Stimulated activated memory B cell treated with anti-CD40 and anti-IgM and Interleukin-4, amounts not matched to agents 10 μg/mL and 1 μg/mL and 100 μg/mL, for 72 hours (primary cell): ENCODE measurements at regions not wholly inside any gene's neighbourhood (a gene's known extent, or its start where the extent isn't known, plus 50 kb on each side); places are given as distances from the start of the nearest gene placed in this dataset.

Experiments
- ATAC-seq: fragments of 150-1000 bp; cut with Tn5 transposase; 2 replicates; pipeline ENCODE4 v1.10.0; 2021
- H3K27ac Mint-ChIP-seq: one replicate; pipeline ENCODE4 v1.8.0; 2022; ENCODE audit warnings: mild to moderate bottlenecking, mixed read lengths
- H3K27me3 Mint-ChIP-seq: one replicate; pipeline ENCODE4 v1.8.0; 2022; ENCODE audit warnings: mixed read lengths
- H3K36me3 Mint-ChIP-seq: one replicate; pipeline ENCODE4 v1.8.0; 2022; ENCODE audit warnings: mixed read lengths
- H3K4me1 Mint-ChIP-seq: one replicate; pipeline ENCODE4 v1.8.0; 2022; ENCODE audit warnings: mixed read lengths
- H3K4me3 Mint-ChIP-seq: one replicate; pipeline ENCODE4 v1.8.0; 2022; ENCODE audit warnings: mild to moderate bottlenecking, moderate library complexity, mixed read lengths
- H3K9me3 Mint-ChIP-seq: one replicate; pipeline ENCODE4 v1.8.0; 2022; ENCODE audit warnings: mixed read lengths

- Mint-ChIP-seq H3K36me3 (no peaks in the 10 kb centered on the region), H3K9me3 (no peaks in the 10 kb centered on the region), H3K27ac (no peak overlapping the region), H3K4me1 (peaks cover 14% of the 10 kb centered on the region), H3K27me3 (peaks cover 97% of the 10 kb centered on the region), H3K4me3 (no peak overlapping the region)
- no peak for ATAC-seq
These were observed 70.8 kb upstream of the UNC5A start for GRCh38 chr5:176739461-176740051.

GRCh38 chr5:176740131-176740701 is 70.1 kb upstream of the UNC5A start:
- peaks cover 92% of the 10 kb centered on the region for H3K27me3 Mint-ChIP-seq
- ATAC-seq: no peak

GRCh38 chr5:176740702-176741496 is 69.5 kb upstream of the UNC5A start:
- Mint-ChIP-seq H3K4me1 (peaks cover 21% of the 10 kb centered on the region), H3K36me3 (no peaks in the 10 kb centered on the region), H3K27ac (no peak overlapping the region), H3K4me3 (no peak overlapping the region), H3K9me3 (no peaks in the 10 kb centered on the region), H3K27me3 (peaks cover 92% of the 10 kb centered on the region)
- no peak for ATAC-seq

More at GRCh38 chr5:176740131-176740701, 70.1 kb upstream of the UNC5A start:
- H3K4me3 Mint-ChIP-seq: no peak overlapping the region
- H3K27ac Mint-ChIP-seq: no peak overlapping the region
- H3K36me3 Mint-ChIP-seq: no peaks in the 10 kb centered on the region
- H3K4me1 Mint-ChIP-seq: peaks cover 14% of the 10 kb centered on the region
- H3K9me3 Mint-ChIP-seq: no peaks in the 10 kb centered on the region

- Mint-ChIP-seq H3K27ac (no peak overlapping the region), H3K27me3 (peaks cover 90% of the 10 kb centered on the region), H3K4me1 (peaks cover 26% of the 10 kb centered on the region), H3K9me3 (no peaks in the 10 kb centered on the region), H3K4me3 (no peak overlapping the region), H3K36me3 (no peaks in the 10 kb centered on the region)
- no peak for ATAC-seq
These were observed 68.7 kb upstream of the UNC5A start for GRCh38 chr5:176741561-176742211.

GRCh38 chr5:176742246-176743105 is 67.9 kb upstream of the UNC5A start:
- Mint-ChIP-seq H3K4me1 (peaks cover 26% of the 10 kb centered on the region), H3K9me3 (no peaks in the 10 kb centered on the region), H3K36me3 (no peaks in the 10 kb centered on the region), H3K4me3 (no peak overlapping the region), H3K27ac (no peak overlapping the region), H3K27me3 (peaks cover 89% of the 10 kb centered on the region)
- no peak for ATAC-seq

- H3K9me3 Mint-ChIP-seq: no peaks in the 10 kb centered on the region
- peaks cover 92% of the 10 kb centered on the region for H3K27me3 Mint-ChIP-seq
- no peak overlapping the region for H3K27ac Mint-ChIP-seq
- no peaks in the 10 kb centered on the region for H3K36me3 Mint-ChIP-seq
- peaks cover 26% of the 10 kb centered on the region for H3K4me1 Mint-ChIP-seq
- no peak for ATAC-seq
- H3K4me3 Mint-ChIP-seq: no peak overlapping the region
These were observed 67.1 kb upstream of the UNC5A start for GRCh38 chr5:176743136-176743861.

- H3K4me1 Mint-ChIP-seq: peaks cover 26% of the 10 kb centered on the region
- H3K27ac Mint-ChIP-seq: no peak overlapping the region
- ATAC-seq: no peak
- peaks cover 92% of the 10 kb centered on the region for H3K27me3 Mint-ChIP-seq
- no peak overlapping the region for H3K4me3 Mint-ChIP-seq
- H3K36me3 Mint-ChIP-seq: no peaks in the 10 kb centered on the region
- H3K9me3 Mint-ChIP-seq: no peaks in the 10 kb centered on the region
These were observed 66.3 kb upstream of the UNC5A start for GRCh38 chr5:176743868-176744583.

- no peaks in the 10 kb centered on the region for H3K9me3 Mint-ChIP-seq
- H3K27ac Mint-ChIP-seq: no peak overlapping the region
- H3K27me3 Mint-ChIP-seq: peaks cover 92% of the 10 kb centered on the region
- ATAC-seq: no peak
- no peaks in the 10 kb centered on the region for H3K36me3 Mint-ChIP-seq
- peaks cover 26% of the 10 kb centered on the region for H3K4me1 Mint-ChIP-seq
- H3K4me3 Mint-ChIP-seq: no peak overlapping the region
These were observed 65.8 kb upstream of the UNC5A start for GRCh38 chr5:176744584-176744965.

- H3K36me3 Mint-ChIP-seq: no peaks in the 10 kb centered on the region
- H3K4me1 Mint-ChIP-seq: peaks cover 18% of the 10 kb centered on the region
- H3K9me3 Mint-ChIP-seq: no peaks in the 10 kb centered on the region
- ATAC-seq: no peak
- H3K27me3 Mint-ChIP-seq: peaks cover 85% of the 10 kb centered on the region
- no peak overlapping the region for H3K4me3 Mint-ChIP-seq
- no peak overlapping the region for H3K27ac Mint-ChIP-seq
These were observed 62.7 kb upstream of the UNC5A start for GRCh38 chr5:176747670-176748072.

- Mint-ChIP-seq H3K36me3 (no peaks in the 10 kb centered on the region), H3K27me3 (peaks cover 79% of the 10 kb centered on the region)
- ATAC-seq: no peak
These were observed 62.0 kb upstream of the UNC5A start for GRCh38 chr5:176748073-176748966.

GRCh38 chr5:176748967-176749935 is 61.1 kb upstream of the UNC5A start:
- Mint-ChIP-seq H3K4me3 (no peak overlapping the region), H3K27ac (no peak overlapping the region), H3K4me1 (peaks cover 12% of the 10 kb centered on the region), H3K9me3 (peaks cover 5% of the 10 kb centered on the region), H3K36me3 (no peaks in the 10 kb centered on the region), H3K27me3 (peaks cover 77% of the 10 kb centered on the region)
- no peak for ATAC-seq

More at GRCh38 chr5:176748073-176748966, 62.0 kb upstream of the UNC5A start:
- Mint-ChIP-seq H3K4me1 (peaks cover 18% of the 10 kb centered on the region), H3K9me3 (no peaks in the 10 kb centered on the region), H3K27ac (no peak overlapping the region), H3K4me3 (no peak overlapping the region)

GRCh38 chr5:176750144-176750543 is 60.2 kb upstream of the UNC5A start:
- Mint-ChIP-seq H3K9me3 (peaks cover 9% of the 10 kb centered on the region), H3K36me3 (no peaks in the 10 kb centered on the region), H3K4me1 (peaks cover 12% of the 10 kb centered on the region), H3K27ac (no peak overlapping the region), H3K4me3 (no peak overlapping the region), H3K27me3 (peaks cover 82% of the 10 kb centered on the region)
- ATAC-seq: no peak
